Tibial nerve (tissue), 4 donors: ENCODE measurements at regions not wholly inside any gene's neighbourhood (a gene's known extent, or its start where the extent isn't known, plus 50 kb on each side); places are given as distances from the start of the nearest gene placed in this dataset.
"Not testable (repeated sequence)": the region's sequence is repeated elsewhere in the genome, so short reads cannot be mapped to it uniquely, and the experiment has no call there.

ENCODE experiments used
- CTCF ChIP-seq, 5 experiments: fragments of 200-600 bp in 3 of 5; fragments of 450-650 bp in 2 of 5; sonication (generic) in 3 of 5; IDR thresholded peaks; one replicate each; pipeline ENCODE4 v1.5.1; 2016 to 2019; ENCODE audit warnings: antibody characterized with exemption in 5 of 5, mild to moderate bottlenecking in 3 of 5, moderate library complexity in 2 of 5
- EP300 ChIP-seq, 2 donors: sonication (generic); formaldehyde crosslinking; IDR thresholded peaks; one replicate each; pipeline ENCODE4 v1.6.1; 2017; ENCODE audit warnings: antibody characterized with exemption in 2 of 2, mild to moderate bottlenecking in 1 of 2
- POLR2A ChIP-seq, 2 donors: fragments of 450-650 bp; IDR thresholded peaks; one replicate each; pipeline ENCODE4 v1.6.1; 2017; ENCODE audit warnings: antibody characterized with exemption in 2 of 2, mild to moderate bottlenecking in 2 of 2, moderate library complexity in 2 of 2

GRCh38 chr5:24271702-24272118 is 373.1 kb downstream of the CDH10 start:
- not testable (repeated sequence) for TF ChIP-seq CTCF, POLR2A, EP300 (IDR thresholded peaks at IDR 0.05)
